ENCODE measurements at regions not wholly inside any gene's neighbourhood (a gene's known extent, or its start where the extent isn't known, plus 50 kb on each side); places are given as distances from the start of the nearest gene placed in this dataset.

DNA sequence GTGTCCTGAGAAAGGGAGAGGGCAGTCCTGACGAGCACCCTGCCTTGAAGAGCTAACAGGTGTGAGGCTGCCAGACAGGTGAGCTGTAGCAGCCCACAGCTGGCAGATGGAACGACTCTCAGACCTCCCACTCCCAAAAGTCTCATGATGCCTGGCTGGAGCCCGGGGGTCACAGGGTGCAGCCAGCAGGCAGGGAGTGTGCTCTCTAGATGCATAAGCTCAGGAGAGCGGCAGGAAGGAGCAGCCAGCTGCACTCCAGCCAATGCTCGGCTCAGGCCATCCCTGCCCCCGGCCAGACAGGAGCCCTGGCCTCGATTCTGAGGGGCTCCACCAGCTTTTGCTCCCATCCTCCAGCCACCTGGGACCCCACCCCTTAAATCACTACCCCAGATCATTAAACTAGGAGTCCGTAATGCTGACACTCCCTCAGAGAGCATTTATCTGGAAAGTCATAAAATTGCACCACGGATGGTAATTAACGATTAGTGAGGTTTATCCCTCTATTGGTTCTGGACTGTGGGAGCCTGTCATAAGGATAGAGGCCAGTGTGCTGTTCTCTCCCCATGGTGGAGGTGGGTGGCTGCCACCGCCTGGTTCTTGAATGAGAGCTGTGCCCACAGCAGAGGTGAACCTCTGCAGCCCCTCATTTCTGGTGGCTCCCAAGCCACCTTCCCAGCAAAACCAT, 63.5 kb upstream of the ZMIZ1 start:
- Histone ChIP-seq H3K27me3 (ENCODE audit: control insufficient read depth, insufficient read depth, low read length) (peaks cover 23% of the 10 kb centered on the region), H3K4me3 (ENCODE audit: low read depth, low read length) (no peak overlapping the region), H3K9me3 (ENCODE audit: control insufficient read depth, insufficient read depth, low read length) (no peaks in the 10 kb centered on the region; the same call in 1 of the 2 replicates), H3K27ac (ENCODE audit: low read depth, low read length) (no peak overlapping the region)
- POLR2A ChIA-PET, result no interaction called here
- CTCF ChIA-PET, result no interaction called here
- TF ChIP-seq, protein P1, sequence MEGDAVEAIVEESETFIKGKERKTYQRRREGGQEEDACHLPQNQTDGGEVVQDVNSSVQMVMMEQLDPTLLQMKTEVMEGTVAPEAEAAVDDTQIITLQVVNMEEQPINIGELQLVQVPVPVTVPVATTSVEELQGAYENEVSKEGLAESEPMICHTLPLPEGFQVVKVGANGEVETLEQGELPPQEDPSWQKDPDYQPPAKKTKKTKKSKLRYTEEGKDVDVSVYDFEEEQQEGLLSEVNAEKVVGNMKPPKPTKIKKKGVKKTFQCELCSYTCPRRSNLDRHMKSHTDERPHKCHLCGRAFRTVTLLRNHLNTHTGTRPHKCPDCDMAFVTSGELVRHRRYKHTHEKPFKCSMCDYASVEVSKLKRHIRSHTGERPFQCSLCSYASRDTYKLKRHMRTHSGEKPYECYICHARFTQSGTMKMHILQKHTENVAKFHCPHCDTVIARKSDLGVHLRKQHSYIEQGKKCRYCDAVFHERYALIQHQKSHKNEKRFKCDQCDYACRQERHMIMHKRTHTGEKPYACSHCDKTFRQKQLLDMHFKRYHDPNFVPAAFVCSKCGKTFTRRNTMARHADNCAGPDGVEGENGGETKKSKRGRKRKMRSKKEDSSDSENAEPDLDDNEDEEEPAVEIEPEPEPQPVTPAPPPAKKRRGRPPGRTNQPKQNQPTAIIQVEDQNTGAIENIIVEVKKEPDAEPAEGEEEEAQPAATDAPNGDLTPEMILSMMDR (IDR thresholded peaks at IDR 0.05; ENCODE audit: low read depth, low read length), result no peak
- no peak for DNase-seq (ENCODE audit: low read depth, low spot score)

DNA sequence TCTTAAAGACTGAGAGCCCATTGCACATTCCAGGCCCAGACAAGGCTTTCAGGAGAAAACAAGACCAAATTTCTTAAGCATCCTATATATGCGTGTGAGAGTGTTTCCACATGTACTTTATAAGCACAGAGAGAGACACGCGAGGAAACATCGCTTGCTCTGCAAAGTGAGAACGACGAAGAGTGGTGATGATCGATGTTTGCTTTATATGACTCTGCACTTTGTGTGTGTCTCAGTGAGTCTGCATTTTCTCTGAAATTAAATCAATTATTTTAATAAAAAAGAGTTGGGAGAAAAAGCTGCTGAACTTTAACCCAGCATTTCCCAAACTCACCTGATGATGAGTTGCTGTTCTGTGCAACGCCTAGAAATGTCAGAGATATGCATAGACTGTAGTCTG, 61.7 kb upstream of the ZMIZ1 start:
- H3K27me3 ChIP-seq (ENCODE audit: control insufficient read depth, insufficient read depth, low read length), result peaks cover 25% of the 10 kb centered on the region
- no peak overlapping the region for H3K4me3 ChIP-seq (ENCODE audit: low read depth, low read length)
- DNase-seq (ENCODE audit: low read depth, low spot score), result no peak
- no peak overlapping the region for H3K27ac ChIP-seq (ENCODE audit: low read depth, low read length)
- TF ChIP-seq, protein P1 (IDR thresholded peaks at IDR 0.05; ENCODE audit: low read depth, low read length), result no peak
- H3K9me3 ChIP-seq (ENCODE audit: control insufficient read depth, insufficient read depth, low read length), result no peaks in the 10 kb centered on the region; the same call in 1 of the 2 replicates
- CTCF ChIA-PET, result interaction anchor here (0.6 kb wide), 1 partner anchor 55 kb away, joined by 3 read pairs; no protein-coding TSS in a partner anchor
- POLR2A ChIA-PET, result no interaction called here

GRCh38 chr10:79007421-79008319, 61.1 kb upstream of the ZMIZ1 start:
- H3K4me3 ChIP-seq (ENCODE audit: low read depth, low read length), result no peak overlapping the region
- peaks cover 22% of the 10 kb centered on the region for H3K27me3 ChIP-seq (ENCODE audit: control insufficient read depth, insufficient read depth, low read length)
- TF ChIP-seq, protein P1 (IDR thresholded peaks at IDR 0.05; ENCODE audit: low read depth, low read length), result no peak
- ChIA-PET POLR2A (no interaction called here), CTCF (no interaction called here)
- H3K27ac ChIP-seq (ENCODE audit: low read depth, low read length), result no peak overlapping the region
- H3K9me3 ChIP-seq (ENCODE audit: control insufficient read depth, insufficient read depth, low read length), result no peaks in the 10 kb centered on the region; the same call in 1 of the 2 replicates
- DNase-seq (ENCODE audit: low read depth, low spot score), result no peak

GRCh38 chr10:79009145-79009544, 59.6 kb upstream of the ZMIZ1 start:
- Histone ChIP-seq H3K4me3 (ENCODE audit: low read depth, low read length) (no peak overlapping the region), H3K27ac (ENCODE audit: low read depth, low read length) (no peak overlapping the region), H3K9me3 (ENCODE audit: control insufficient read depth, insufficient read depth, low read length) (no peaks in the 10 kb centered on the region), H3K27me3 (ENCODE audit: control insufficient read depth, insufficient read depth, low read length) (peaks cover 23% of the 10 kb centered on the region)
- POLR2A ChIA-PET, result no interaction called here
- CTCF ChIA-PET, result no interaction called here
- TF ChIP-seq, protein P1 (IDR thresholded peaks at IDR 0.05; ENCODE audit: low read depth, low read length), result no peak
- no peak for DNase-seq (ENCODE audit: low read depth, low spot score)

DNA sequence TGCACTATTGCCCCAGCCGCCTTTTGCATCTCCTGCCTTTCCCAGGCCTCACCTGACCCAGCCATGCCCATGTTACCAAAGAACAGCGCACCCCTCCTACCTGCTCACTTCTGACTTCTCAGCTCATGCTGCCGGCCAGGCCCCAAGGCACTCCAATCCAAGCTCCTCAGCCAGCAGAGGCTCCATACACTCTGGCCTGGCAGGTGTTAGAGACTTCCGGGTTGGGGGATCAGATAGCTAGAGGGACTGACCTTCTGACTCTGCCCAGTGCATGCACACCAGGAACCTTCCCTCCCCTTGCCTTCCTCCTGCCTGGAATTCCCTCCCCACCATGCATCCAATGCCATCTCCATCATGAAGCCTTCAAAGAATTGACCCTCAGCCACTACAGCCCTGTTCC, 56.2 kb upstream of the ZMIZ1 start:
- ChIA-PET POLR2A (no interaction called here), CTCF (no interaction called here)

More for the DNA sequence above, 56.2 kb upstream of the ZMIZ1 start:
- no peak for DNase-seq (ENCODE audit: low read depth, low spot score)
- Histone ChIP-seq H3K27ac (ENCODE audit: low read depth, low read length) (no peak overlapping the region), H3K4me3 (ENCODE audit: low read depth, low read length) (no peak overlapping the region), H3K9me3 (ENCODE audit: control insufficient read depth, insufficient read depth, low read length) (peaks cover under 1% of the 10 kb centered on the region; the same call in 1 of the 2 replicates), H3K27me3 (ENCODE audit: control insufficient read depth, insufficient read depth, low read length) (peaks cover 24% of the 10 kb centered on the region)
- TF ChIP-seq, protein P1 (IDR thresholded peaks at IDR 0.05; ENCODE audit: low read depth, low read length), result no peak
